OCI-LY1 (cell line): ENCODE measurements at regions not wholly inside any gene's neighbourhood (a gene's known extent, or its start where the extent isn't known, plus 50 kb on each side); places are given as distances from the start of the nearest gene placed in this dataset.

Experiments
- H2AFZ ChIP-seq: fragments of 200-600 bp; sonication (generic), shearing (Covaris generic); 2 replicates; pipeline ENCODE4 v1.6.0; 2014; ENCODE audit warnings: antibody characterized with exemption, mild to moderate bottlenecking, low read length
- H3F3A ChIP-seq: fragments of 200-600 bp; sonication (generic), shearing (Covaris generic); 2 replicates; pipeline ENCODE4 v1.6.0; 2014; ENCODE audit warnings: mild to moderate bottlenecking, antibody characterized with exemption, low read length, moderate library complexity; ENCODE audit not compliant: insufficient read depth
- H3K27ac ChIP-seq: fragments of 200-600 bp; sonication (generic); 2 replicates; pipeline ENCODE4 v1.5.1; 2014; ENCODE audit warnings: low read length, mixed run types, mild to moderate bottlenecking, low read depth; ENCODE audit not compliant: poor library complexity, severe bottlenecking
- H3K27me3 ChIP-seq: fragments of 200-600 bp; sonication (generic); 2 replicates; pipeline ENCODE4 v1.6.0; 2014; ENCODE audit warnings: antibody characterized with exemption, mild to moderate bottlenecking, low read length, moderate library complexity; ENCODE audit not compliant: insufficient read depth
- H3K36me3 ChIP-seq: fragments of 200-600 bp; sonication (generic); 2 replicates; pipeline ENCODE4 v1.6.1; 2014; ENCODE audit warnings: mild to moderate bottlenecking, antibody characterized with exemption, low read length, moderate library complexity, mixed read lengths; ENCODE audit not compliant: insufficient read depth
- H3K4me1 ChIP-seq: fragments of 200-600 bp; sonication (generic); 2 replicates; pipeline ENCODE4 v1.5.1; 2014; ENCODE audit warnings: mild to moderate bottlenecking, low read length, moderate library complexity; ENCODE audit not compliant: insufficient read depth, severe bottlenecking
- H3K4me2 ChIP-seq: fragments of 200-600 bp; sonication (generic), shearing (Covaris generic); 2 replicates; pipeline ENCODE4 v1.6.1; 2014; ENCODE audit warnings: low read length
- H3K4me3 ChIP-seq: fragments of 200-600 bp; sonication (generic); 2 replicates; pipeline ENCODE4 v1.5.1; 2014; ENCODE audit warnings: low read length, low read depth, mild to moderate bottlenecking, mixed read lengths; ENCODE audit not compliant: poor library complexity, severe bottlenecking
- H3K79me2 ChIP-seq: fragments of 200-600 bp; shearing (Covaris generic); 2 replicates; pipeline ENCODE4 v1.6.1; 2016; ENCODE audit warnings: mixed run types, low read length, mixed read lengths; ENCODE audit not compliant: insufficient read depth
- H3K9ac ChIP-seq: fragments of 200-600 bp; sonication (generic), shearing (Covaris generic); 2 replicates; pipeline ENCODE4 v1.6.1; 2014; ENCODE audit warnings: mild to moderate bottlenecking, low read length, mixed read lengths
- H3K9me2 ChIP-seq: fragments of 200-600 bp; sonication (generic), shearing (Covaris generic); 2 replicates; pipeline ENCODE4 v1.6.1; 2014; ENCODE audit warnings: low read depth, mild to moderate bottlenecking, low read length, mixed read lengths
- H3K9me3 ChIP-seq: fragments of 200-600 bp; shearing (Covaris generic); 2 replicates; pipeline ENCODE4 v1.6.1; 2014; ENCODE audit warnings: low read length, mixed read lengths
- H4K20me1 ChIP-seq: fragments of 200-600 bp; sonication (generic), shearing (Covaris generic); 2 replicates; pipeline ENCODE4 v1.6.0; 2016; ENCODE audit warnings: mild to moderate bottlenecking, low read length; ENCODE audit not compliant: insufficient read depth
- CTCF ChIP-seq: fragments of 200-600 bp; sonication (generic), shearing (Covaris generic); IDR thresholded peaks from 2 replicates; pipeline ENCODE4 v1.5.1; 2017; ENCODE audit warnings: mild to moderate bottlenecking, antibody characterized with exemption, low read length, moderate library complexity, mixed read lengths
- EZH2 ChIP-seq: fragments of 200-600 bp; sonication (generic), shearing (Covaris generic); IDR thresholded peaks from 2 replicates; pipeline ENCODE4 v1.8.0; 2017; ENCODE audit warnings: borderline replicate concordance, mixed run types, mild to moderate bottlenecking, antibody characterized with exemption, low read length, moderate library complexity, mixed read lengths

DNA sequence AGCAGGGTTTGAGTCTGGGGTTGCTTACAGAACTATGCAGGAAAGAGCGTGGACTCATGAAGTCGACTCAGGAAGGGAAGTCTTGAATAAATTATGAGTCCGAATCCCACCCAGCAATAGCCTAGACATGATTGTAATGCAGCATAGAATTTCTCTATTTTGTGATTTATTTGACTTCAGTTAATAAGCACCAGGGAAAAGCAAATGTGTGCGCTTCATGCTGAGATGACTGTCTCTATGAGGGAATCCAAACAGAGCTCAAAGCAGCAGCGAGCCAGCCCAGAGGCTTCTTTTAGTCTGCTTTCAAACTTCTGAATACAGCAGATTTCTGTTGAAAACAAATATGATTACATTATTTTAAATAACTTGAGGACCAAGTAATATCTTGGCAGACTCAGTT lies 188.0 kb downstream of the SEMA6A start:
- no peak overlapping the region for H3K4me3 ChIP-seq
- no peaks in the 10 kb centered on the region for H3K9me2 ChIP-seq
- H2AFZ ChIP-seq, result no peak overlapping the region
- no peaks in the 10 kb centered on the region for H4K20me1 ChIP-seq
- H3K79me2 ChIP-seq, result no peaks in the 10 kb centered on the region
- H3F3A ChIP-seq, result no peaks in the 10 kb centered on the region
- H3K27ac ChIP-seq, result no peak overlapping the region
- H3K4me1 ChIP-seq, result no peaks in the 10 kb centered on the region
- no peak overlapping the region for H3K9ac ChIP-seq
- H3K9me3 ChIP-seq, result 0 out of 2 replicates have a peak, but pooled peaks cover 2% of the 10 kb centered on the region
- H3K27me3 ChIP-seq, result no peaks in the 10 kb centered on the region
- no peak overlapping the region for H3K4me2 ChIP-seq
- no peak for TF ChIP-seq CTCF
- no peak for TF ChIP-seq EZH2
- no peaks in the 10 kb centered on the region for H3K36me3 ChIP-seq

GRCh38 chr5:116382874-116383266 lies 191.8 kb downstream of the SEMA6A start:
- H3F3A ChIP-seq, result no peaks in the 10 kb centered on the region
- no peaks in the 10 kb centered on the region for H3K9me2 ChIP-seq
- H3K79me2 ChIP-seq, result no peaks in the 10 kb centered on the region
- no peak overlapping the region for H2AFZ ChIP-seq
- no peaks in the 10 kb centered on the region for H3K27me3 ChIP-seq
- H4K20me1 ChIP-seq, result no peaks in the 10 kb centered on the region
- no peak overlapping the region for H3K27ac ChIP-seq
- no peaks in the 10 kb centered on the region for H3K36me3 ChIP-seq
- H3K4me3 ChIP-seq, result no peak overlapping the region
- H3K9me3 ChIP-seq, result 0 out of 2 replicates have a peak, but pooled peaks cover 2% of the 10 kb centered on the region
- H3K4me2 ChIP-seq, result no peak overlapping the region
- H3K4me1 ChIP-seq, result no peaks in the 10 kb centered on the region
- no peak overlapping the region for H3K9ac ChIP-seq
- TF ChIP-seq CTCF (no peak), EZH2 (no peak)

GRCh38 chr5:116382032-116382873 lies 192.4 kb downstream of the SEMA6A start:
- Histone ChIP-seq H3K79me2 (no peaks in the 10 kb centered on the region), H3K9me2 (no peaks in the 10 kb centered on the region), H3K36me3 (no peaks in the 10 kb centered on the region), H3K9ac (no peak overlapping the region), H2AFZ (no peak overlapping the region), H3K27me3 (no peaks in the 10 kb centered on the region), H3K4me1 (no peaks in the 10 kb centered on the region), H3K4me2 (no peak overlapping the region), H3K9me3 (no peaks in the 10 kb centered on the region), H4K20me1 (no peaks in the 10 kb centered on the region), H3K27ac (no peak overlapping the region), H3K4me3 (no peak overlapping the region), H3F3A (no peaks in the 10 kb centered on the region)
- no peak for TF ChIP-seq EZH2
- TF ChIP-seq CTCF, result no peak
